DMS53 (cell line): ENCODE measurements at regions not wholly inside any gene's neighbourhood (a gene's known extent, or its start where the extent isn't known, plus 50 kb on each side); places are given as distances from the start of the nearest gene placed in this dataset.

ENCODE experiments used
- DNase-seq: peaks from one replicate; lab custom pipeline; 2025; lab: John Stamatoyannopoulos, UW

GRCh38 chr1:69233463-69233862 is 334.3 kb upstream of the LRRC7 start:
- DNase-seq = no peak

GRCh38 chr1:69244211-69244610 is 323.5 kb upstream of the LRRC7 start:
- DNase-seq = no peak

- DNase-seq = peak; percentile 38
Observed at GRCh38 chr1:69246109-69246508, 321.6 kb upstream of the LRRC7 start.

- no peak for DNase-seq
Observed at GRCh38 chr1:69246710-69247109, 321.0 kb upstream of the LRRC7 start.

GRCh38 chr1:69252696-69253095 is 315.0 kb upstream of the LRRC7 start:
- DNase-seq = no peak

- peak; percentile 11 for DNase-seq
Observed at GRCh38 chr1:69256036-69256435, 311.7 kb upstream of the LRRC7 start.

GRCh38 chr1:69258842-69259241 is 308.9 kb upstream of the LRRC7 start:
- peak; percentile 91 for DNase-seq

GRCh38 chr1:69263921-69264391 is 303.8 kb upstream of the LRRC7 start:
- DNase-seq = peak; percentile 49

GRCh38 chr1:69269491-69269890 is 298.2 kb upstream of the LRRC7 start:
- DNase-seq = no peak

- peak; percentile 33 for DNase-seq
Observed at GRCh38 chr1:69271587-69272125, 296.1 kb upstream of the LRRC7 start.

GRCh38 chr1:69272684-69273083 is 295.0 kb upstream of the LRRC7 start:
- DNase-seq = peak; percentile 80

GRCh38 chr1:69278923-69279322 is 288.8 kb upstream of the LRRC7 start:
- DNase-seq = no peak

GRCh38 chr1:69283516-69283915 is 284.2 kb upstream of the LRRC7 start:
- no peak for DNase-seq

- DNase-seq = no peak
Observed at GRCh38 chr1:69284508-69284907, 283.2 kb upstream of the LRRC7 start.

GRCh38 chr1:69288416-69288815 is 279.3 kb upstream of the LRRC7 start:
- no peak for DNase-seq

GRCh38 chr1:69290291-69290690 is 277.4 kb upstream of the LRRC7 start:
- DNase-seq = no peak

- DNase-seq = no peak
Observed at GRCh38 chr1:69291541-69291940, 276.2 kb upstream of the LRRC7 start.

- DNase-seq = no peak
Observed at GRCh38 chr1:69292833-69293232, 274.9 kb upstream of the LRRC7 start.

- no peak for DNase-seq
Observed at GRCh38 chr1:69294171-69294570, 273.6 kb upstream of the LRRC7 start.

GRCh38 chr1:69295265-69295664 is 272.5 kb upstream of the LRRC7 start:
- no peak for DNase-seq

- DNase-seq = peak; percentile 56
Observed at GRCh38 chr1:69305621-69306020, 262.1 kb upstream of the LRRC7 start.

GRCh38 chr1:69312055-69312732 is 255.5 kb upstream of the LRRC7 start:
- peak; percentile 63 for DNase-seq

- DNase-seq = peak; percentile 12
Observed at GRCh38 chr1:69313118-69313517, 254.6 kb upstream of the LRRC7 start.

GRCh38 chr1:69315416-69315815 is 252.3 kb upstream of the LRRC7 start:
- no peak for DNase-seq
